T-helper 9 cell (primary cell): ENCODE measurements at regions not wholly inside any gene's neighbourhood (a gene's known extent, or its start where the extent isn't known, plus 50 kb on each side); places are given as distances from the start of the nearest gene placed in this dataset.

ENCODE experiments used
- DNase-seq: peaks from one replicate; pipeline ENCODE4 v3.0.0-alpha.2; 2020

DNA sequence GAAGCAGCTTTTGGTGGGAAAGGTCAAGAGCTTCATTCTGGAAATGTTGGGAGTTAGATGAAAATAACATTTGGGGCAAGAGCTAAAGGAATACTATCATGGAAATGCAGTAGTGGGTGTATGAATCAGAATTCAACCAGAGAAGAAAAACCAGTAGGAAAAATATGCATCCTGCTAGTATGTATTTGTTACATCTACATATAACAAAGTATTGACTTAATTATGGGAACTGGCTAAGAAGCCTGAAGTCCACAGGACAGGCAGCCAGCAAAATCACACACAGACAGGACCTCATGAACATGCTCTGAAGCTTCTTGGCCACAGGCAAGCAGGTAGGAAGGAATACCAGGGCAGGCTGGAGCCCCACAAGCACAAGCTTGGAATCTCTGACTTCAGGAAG, 185.8 kb downstream of the FBXO15 start:
- no peak for DNase-seq

DNA sequence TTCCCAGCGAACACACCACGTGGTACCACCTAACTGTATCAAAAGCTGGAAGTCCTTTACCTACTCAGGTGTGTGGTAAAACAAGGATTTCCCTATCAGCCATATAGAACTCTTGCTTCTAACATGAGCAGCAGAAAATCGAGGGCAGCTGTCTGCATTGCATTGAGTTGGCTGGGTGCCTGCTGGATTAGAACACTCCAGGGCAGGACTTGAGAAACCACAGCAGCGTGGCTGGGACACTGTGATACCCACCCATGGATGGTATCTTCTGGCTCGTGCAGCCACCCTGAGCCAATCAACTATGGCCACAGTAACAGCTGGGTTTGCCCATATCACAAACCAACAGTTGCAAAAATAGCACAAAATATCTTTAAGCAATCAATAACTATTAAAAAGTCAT, 188.3 kb downstream of the FBXO15 start:
- no peak for DNase-seq

DNA sequence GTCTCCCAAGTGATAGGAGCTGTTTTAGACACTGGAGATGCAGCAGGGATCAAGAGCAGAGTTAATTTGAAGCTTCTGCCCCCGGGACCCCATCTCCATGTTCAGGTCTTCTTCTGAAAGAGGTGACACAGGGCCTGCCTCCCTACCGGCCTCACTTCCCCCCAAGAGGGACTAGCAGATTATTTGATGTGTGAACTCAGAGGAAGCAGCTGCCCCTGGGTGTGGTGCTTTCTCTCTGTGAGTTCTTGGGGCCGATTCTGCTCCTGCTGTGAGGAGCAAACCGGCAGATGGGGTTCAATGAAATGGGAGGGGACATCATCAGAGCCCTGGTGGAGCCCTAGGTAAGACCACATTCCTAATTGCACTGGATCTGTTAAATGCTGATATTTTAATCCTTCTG, 193.4 kb downstream of the FBXO15 start:
- DNase-seq = no peak

DNA sequence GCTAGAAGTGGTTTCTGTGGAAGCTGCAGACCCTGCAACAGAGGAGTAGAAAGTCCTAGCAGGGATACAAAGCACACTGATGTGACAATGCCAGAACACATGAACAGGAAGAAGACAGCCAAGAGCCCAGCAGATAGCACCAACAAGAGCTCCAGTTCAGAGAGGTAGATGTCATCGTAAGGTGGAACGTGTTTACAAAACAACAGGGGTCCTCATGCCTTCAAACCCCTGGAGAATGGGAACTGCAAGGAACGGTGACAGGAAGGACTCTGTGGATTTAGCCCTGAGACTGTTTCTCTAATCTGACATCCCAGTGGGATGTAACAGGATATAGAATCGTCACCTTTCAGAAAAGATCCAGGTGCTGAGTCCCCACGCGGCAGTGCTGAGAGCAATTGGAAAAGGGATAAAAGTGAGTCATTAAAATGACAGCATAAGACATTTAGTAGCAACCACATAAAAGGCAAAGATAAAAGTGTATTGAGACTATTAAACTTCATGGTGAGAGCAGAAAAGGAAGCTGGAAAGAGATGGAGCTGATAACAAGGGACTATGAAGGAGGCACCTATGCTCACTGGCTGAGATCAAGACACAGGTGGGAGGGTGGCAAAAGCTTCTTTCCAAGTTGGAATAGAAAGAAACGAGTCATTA, 195.2 kb downstream of the FBXO15 start:
- DNase-seq = no peak

DNA sequence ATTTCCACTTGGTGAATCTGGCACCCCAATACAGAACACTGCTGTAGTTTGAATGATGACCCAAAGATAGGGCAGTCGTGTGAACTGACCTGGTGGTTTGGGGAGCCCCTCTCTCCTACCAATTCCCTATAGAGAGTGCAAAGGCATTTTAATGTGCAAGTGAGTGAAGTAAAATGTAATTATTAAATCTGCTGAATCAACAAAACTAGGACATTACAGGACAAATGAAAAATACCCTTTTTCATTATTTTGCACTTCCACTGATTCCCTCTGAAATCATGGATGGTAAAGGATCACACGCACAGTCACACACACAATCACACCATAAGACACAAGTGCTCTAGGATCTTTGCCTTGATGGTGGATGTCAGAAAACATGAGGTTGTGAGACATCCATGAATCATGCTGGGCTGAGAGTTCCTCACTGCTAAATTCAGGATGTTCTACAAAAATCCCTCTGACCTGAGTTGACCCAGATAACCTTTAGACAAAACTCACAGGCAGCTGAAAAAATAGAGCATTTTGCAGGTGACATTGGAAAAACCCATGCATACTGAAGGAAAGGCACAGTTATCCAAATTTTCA, 197.4 kb downstream of the FBXO15 start:
- no peak for DNase-seq

DNA sequence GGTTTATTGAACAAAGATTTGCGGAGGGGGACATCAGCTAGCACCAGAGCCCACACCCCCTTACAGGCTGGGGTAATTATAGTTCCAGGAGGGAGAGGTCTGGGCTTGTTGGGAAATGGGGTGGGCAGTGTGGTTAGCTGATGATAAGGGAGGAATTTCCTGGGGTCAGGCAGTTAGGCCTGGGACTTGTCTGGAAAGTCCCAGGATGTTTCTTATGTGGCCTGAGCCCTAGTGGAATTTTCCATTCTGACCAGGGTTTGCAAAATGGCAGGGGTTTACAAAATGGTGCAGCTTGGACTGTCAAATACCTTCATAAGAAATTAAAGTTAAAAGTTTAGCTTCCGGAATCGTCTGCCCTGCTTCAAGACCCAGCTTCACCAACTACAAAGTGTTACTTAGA, 199.1 kb downstream of the FBXO15 start:
- no peak for DNase-seq

DNA sequence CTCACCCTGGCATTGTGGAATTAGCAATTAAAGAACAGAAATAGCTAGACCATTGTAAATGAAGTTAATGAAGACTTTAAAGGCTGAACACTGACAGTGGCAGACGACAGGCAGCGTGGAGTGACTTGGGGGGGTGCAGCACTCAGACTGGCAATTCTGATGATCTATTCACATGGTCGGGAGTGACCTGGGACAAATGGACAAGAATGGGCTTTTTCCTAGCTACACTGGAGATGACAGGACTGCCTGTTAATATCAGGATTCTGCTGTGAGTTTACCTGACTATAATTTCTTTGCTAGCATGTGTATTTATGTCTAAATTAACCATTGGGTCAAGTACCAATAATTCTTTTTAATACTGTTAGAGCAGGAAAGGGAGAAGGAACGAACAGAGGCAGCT, 199.6 kb downstream of the FBXO15 start:
- no peak for DNase-seq

DNA sequence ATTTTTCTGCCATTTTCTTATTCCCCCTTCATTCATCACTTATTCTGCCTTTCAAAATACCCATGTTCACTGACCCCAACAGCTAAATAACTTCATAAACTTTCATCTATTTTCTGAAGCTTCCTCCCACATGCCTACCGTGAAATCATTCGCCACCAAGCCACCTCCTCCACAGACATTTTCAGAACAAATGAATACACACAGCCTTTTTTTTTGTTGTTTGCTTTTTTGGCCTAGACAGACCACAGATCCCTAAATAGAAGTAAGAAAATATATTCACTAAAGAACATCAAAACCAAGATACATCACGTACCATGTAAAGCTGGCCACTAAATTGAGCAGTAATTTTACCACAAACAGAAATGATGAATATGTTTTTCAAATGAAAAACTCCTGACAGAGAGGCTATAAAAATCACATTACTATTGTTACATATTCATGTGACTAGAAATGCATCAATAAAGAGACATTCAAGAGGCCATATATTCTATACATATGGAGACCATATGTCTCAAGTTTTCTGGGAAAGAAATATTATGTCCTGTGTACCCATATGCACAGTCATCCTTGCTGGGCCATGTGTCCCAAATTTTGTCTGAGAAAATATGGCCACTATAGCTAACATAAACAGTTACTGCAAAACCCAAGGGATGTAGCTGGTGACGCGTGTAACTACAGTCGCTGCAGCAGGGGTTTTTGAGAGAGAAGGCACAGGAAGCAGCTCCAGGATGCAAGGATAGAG, 200.3 kb downstream of the FBXO15 start:
- DNase-seq = no peak

DNA sequence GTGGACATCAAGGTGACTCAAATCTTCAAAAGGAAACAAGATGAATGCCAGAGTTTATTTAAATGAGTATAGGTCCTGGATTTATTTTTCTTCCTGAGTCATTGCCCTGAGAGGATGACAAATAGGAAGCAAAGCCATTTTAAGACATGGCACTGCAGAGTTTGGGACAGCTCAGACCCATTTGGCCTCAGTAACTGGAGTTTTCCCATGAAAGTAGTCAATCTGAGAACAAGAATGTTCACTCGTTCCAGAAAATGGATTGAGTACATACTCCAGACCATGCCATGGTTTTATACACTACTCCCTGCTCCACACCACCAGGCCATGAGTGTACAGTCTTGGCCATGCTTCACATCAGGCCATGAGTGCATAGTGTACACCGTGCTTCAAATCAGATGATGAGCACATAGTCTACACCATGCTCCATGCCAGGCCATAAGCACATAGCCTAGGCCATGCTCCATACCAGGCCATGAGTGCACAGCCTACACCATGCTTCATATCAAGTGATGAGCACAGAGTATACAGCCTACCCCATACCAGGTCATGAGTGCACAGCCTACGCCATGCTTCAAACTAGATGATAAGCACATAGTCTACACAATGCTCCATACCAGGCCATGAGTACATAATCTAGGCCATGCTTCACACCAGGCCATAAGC, 202.4 kb downstream of the FBXO15 start:
- no peak for DNase-seq

DNA sequence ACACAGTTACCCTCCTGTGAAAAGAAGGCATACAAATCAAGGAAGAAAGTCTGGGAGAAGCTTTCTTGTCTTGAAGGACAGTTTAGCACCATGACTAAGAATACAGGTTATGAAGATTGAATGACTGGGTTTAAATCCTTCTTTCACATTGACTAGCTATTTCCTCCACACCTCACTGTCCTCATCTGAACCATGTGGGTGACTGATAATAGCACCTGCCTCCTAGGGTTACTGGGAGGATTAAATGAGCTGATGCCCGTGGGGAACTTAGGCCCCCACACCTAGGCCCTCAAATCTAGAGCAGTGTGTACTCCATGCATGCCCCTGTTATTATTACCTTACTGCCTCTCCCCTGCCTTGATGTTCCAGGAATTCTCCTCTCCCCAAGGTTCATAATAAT, 202.9 kb downstream of the FBXO15 start:
- DNase-seq = no peak

DNA sequence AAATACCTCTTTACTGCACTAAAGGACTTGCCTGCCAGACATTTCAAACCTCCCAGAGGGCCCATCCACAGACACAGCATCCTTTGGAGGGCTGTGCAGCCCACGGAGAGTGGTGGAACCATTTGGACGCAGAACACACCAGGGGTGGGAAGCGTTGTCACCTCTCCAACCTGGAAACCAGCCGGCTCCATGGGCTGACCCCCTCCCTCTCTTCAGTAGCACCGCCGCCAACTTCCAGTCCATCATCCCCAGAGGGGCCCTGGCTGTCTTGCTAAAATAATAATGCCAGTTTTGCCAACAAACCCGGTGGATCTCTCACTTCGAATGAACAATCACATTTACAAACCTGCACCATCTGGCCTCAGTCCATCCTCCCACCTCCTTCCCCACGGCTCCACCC, 203.9 kb downstream of the FBXO15 start:
- no peak for DNase-seq

DNA sequence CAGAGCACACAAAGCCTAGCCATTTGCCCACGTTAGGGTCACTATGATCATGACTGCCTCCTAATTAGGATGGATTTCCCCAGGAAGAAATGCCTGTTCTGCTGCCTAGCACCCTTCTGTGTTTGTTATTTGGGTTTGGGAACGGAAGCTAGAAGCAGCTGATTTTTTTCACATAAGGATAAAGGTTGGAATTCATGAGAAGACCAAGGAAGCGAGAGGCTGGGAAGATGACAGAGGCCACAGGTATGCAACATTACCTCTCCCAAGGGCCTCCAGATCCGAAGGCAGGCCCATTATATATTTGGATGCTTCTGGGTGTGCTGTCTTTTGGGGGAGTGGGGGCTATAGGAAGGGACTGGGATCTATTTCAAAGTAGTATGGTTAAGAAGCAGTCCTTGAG, 204.7 kb downstream of the FBXO15 start:
- no peak for DNase-seq

DNA sequence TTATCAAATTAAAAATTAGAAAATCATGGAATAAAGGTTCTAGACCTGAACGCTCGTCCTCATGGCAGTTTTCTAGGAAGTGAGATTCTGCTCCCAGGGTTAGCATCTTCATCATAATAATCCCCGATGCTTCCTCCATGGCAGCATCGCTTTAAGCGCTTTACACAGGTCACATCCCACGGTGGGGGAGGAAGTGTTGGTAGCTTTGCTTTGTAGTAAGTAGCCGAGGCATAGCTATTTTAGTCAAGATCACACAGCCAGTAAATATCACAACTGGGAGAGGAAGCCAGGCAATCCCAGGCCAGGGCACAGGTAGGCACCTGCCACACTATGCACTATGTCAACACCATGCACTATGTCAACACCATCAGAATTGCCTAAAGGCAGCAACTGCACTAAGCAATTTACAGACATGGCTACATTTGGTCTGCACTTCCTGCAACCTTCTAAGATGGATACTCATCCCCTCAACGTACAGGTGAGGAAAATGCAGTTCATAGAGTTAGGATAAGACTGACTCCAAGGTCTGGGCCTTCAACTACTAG, 205.5 kb downstream of the FBXO15 start:
- no peak for DNase-seq

DNA sequence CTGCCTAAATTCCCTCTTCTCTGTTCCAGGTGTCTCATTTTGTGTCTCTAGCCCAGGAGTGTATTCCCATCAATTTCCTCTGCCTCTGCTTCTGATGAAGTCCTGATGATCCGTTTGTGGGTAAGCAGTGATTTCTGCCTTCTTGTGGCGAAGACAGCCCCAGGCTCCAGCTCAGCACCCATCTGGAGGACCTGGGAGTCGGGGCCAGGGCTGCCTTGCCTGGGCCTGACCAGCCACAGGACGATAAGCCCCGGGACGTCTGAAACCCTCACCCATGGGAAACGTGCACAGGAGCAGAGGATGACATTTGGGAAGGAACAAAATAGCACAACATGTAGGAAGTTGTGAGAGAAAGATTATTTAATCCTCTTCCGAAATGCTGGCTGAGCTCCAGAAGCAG, 206.9 kb downstream of the FBXO15 start:
- no peak for DNase-seq

DNA sequence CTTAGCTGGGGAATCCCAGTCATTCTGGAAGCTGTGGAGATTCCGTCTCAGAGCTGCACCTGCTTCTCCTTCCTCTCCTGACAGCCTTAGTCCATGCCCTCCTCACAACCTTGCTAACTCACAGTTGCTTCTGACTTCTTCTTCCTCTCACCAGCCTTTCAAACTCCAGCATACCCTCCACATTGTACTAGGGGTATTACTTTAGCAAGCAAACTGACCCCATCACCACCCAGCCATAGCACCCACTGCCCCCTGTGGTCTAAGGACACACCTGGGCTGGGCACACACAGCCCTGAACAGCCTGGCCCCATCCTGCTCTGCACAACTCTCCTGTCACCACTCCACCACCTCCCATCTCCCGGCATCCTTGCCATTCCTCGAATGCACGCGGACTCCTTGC, 208.2 kb downstream of the FBXO15 start:
- DNase-seq = no peak

DNA sequence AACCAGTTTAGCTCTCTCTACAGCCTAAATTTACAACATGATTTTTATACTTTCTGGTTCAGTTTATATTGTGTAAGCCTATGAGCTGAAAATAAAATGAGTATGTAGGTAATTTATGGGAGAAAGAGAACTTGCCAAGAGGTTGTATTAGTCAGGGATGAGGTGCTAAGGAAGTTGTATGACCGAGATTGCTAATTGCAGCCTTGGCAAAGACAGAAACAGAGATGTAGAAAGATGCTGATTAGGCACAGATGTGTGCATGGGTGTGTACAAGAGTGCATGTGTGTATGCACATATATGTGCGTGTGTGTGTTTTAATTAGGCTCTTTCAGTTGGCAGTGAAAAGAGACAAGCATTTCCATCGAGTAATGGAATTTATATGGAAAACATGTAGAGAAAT, 213.9 kb downstream of the FBXO15 start:
- DNase-seq = no peak

DNA sequence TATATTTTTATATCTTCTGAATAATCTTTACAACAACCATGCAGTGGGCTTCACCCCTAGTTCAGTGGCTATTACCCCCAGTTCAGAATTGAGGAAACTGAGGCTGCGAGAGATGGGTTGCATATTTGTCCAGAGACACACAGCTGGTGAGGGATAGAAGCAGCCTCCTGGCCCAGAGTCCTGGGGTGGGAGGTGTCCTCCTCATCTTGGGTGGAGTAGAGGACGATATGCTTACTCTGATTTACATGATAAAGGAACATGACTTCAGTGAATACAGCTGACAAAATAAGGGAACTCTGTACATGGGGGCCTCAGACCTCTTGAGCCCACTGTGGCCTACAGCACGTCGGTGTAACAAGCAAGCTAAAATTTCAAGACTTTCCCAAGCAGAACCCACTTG, 214.7 kb downstream of the FBXO15 start:
- DNase-seq = no peak

DNA sequence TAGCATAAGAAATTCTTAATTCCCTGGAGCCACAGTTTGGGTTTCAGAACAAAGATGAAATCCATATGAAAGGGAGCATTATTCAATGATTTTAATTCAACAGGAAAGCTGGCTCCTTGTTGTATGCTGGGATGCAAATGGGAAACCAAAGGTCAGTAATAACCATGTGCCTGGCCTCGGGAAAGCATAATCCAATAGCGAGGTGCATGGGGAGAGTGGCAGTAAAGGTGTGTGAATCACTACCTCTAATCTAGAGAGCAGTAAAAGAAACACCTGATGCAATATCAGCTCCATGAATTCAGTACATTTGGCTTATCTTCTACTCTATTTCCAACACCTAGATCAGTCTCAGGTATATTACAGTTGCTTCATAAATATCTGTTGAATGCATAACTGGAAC, 220.1 kb downstream of the FBXO15 start:
- DNase-seq = no peak

DNA sequence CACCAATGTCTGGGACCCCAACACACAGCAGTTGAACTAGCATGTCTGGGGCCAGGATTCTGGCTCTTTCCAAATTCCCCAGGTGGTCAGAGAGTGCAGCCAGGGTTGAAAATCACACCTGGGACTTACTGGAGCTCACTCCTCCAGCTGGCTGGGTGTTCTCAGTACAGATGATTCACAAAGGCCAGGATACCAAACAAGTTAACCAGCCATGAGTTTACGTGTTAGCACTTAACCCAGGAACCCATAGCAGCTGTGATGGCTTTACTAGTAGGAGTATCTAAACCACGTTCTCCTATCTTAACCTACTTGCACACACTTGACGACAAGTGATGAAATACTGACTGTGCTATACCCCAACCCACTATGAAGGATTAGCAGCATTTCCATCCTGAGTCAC, 222.8 kb downstream of the FBXO15 start:
- no peak for DNase-seq

DNA sequence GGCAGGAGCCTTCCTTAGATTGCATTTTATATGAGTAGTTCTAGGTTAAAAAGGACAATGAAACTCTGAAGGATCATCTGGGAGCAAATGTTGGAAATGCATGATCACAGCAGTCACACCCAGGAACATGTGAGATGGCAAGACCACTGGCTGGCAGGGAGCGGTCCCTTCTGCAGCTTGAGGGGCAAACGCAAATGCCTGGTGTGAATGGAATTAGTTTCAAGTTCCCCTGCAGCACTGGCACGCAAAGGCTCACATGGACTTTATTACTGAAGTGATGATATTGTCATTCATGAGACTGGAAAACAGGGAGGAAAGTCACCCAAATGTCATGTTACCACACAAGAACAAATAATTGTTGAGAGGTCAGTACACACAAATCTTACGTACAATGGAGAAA, 223.3 kb downstream of the FBXO15 start:
- no peak for DNase-seq

DNA sequence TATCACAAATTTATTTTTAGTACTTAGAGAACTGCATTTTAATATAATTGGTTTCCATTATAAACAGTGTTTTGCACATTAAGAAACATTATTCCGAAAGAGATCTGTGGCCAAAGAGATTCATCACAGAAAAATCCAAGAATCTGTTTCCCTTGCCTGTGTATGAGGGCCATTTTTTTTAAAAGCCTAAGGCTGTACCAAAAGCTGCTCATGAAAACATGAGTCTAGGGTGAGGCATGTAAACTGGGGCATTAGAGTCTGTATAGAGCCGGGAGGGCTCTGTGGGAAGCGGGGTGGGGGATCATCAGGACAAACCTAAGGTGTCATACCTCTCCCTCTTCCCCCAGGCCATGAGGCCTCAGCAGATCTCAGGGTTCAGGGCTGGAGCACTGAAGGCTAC, 223.8 kb downstream of the FBXO15 start:
- no peak for DNase-seq

DNA sequence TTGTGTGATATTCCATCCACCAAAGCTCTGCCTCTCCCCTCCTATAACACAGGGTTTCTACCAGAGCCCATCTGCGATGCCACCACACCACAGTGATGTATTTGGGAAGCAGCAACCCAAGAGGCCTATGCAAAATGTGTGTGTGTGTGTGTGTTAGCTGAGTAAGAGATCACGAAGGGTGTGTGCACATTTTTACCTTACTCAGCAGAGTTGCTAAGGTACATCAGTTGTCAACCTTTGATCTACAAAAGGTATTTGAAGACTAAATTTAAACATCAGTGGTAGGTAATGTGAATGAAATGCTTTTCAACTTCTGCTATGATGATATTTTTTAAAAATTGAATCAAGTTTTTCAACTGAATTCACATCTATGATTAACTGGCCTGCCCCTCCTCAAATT, 227.6 kb downstream of the FBXO15 start:
- no peak for DNase-seq

DNA sequence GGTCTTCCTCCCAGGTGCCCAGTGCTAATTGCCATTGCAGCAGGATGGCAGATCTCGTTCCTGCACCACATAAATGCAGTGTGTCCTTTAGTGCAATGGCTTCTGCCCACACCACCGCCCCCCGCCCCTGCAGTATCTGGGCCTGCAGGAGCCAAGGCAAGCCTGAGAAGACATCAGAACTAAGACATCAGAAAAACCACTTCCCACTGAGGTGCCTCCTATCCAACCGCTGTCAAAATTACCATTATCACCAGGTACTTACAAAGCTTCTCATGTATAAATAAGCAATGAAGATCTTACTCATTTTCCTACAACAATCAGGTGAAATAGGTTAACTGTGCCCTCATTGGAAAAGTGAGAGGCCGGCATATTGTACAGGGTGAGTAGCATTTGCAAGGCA, 228.8 kb downstream of the FBXO15 start:
- no peak for DNase-seq

DNA sequence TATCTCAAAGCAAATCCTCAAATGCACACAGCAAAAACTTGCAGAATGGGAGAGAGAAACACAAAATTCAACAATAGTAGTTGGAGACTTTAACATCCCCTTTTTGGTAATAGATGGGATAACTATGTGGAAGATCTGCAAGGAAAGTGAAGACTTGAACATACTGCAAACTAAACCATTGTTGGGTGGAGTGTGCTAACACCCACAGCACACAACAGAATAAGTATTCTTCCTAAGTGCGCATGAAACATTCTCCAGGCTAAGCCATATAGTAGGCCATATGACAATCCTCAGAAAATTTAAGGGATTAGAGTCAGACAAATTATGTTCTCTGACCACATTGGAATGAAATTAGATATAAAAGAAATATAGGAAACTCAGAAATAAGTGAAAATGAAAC, 230.6 kb downstream of the FBXO15 start:
- DNase-seq = no peak
